Endodermal cell (in vitro differentiated cells): ENCODE measurements at regions not wholly inside any gene's neighbourhood (a gene's known extent, or its start where the extent isn't known, plus 50 kb on each side); places are given as distances from the start of the nearest gene placed in this dataset.

ENCODE experiments used
- DNase-seq: peaks from one replicate; pipeline ENCODE4 v3.0.0-alpha.2; 2017
- H3K27ac ChIP-seq: 2 replicates; pipeline ENCODE4 v1.5.1; 2013; ENCODE audit warnings: mild to moderate bottlenecking, low read depth, low read length, moderate library complexity
- H3K27me3 ChIP-seq: 2 replicates; pipeline ENCODE4 v1.6.1; 2013; ENCODE audit warnings: mild to moderate bottlenecking, low read length, moderate library complexity; ENCODE audit not compliant: insufficient read depth, control insufficient read depth, poor library complexity, severe bottlenecking
- H3K36me3 ChIP-seq: 2 replicates; pipeline ENCODE4 v1.7.0; 2013; ENCODE audit warnings: mild to moderate bottlenecking, low read length, moderate library complexity; ENCODE audit not compliant: control insufficient read depth, insufficient read depth
- H3K4me1 ChIP-seq: one replicate; pipeline ENCODE4 v1.7.0; 2013; ENCODE audit warnings: low read length; ENCODE audit not compliant: control insufficient read depth, insufficient read depth
- H3K4me3 ChIP-seq: 2 replicates; pipeline ENCODE4 v1.5.1; 2013; ENCODE audit warnings: mild to moderate bottlenecking, low read length, moderate library complexity
- H3K9ac ChIP-seq: 2 replicates; pipeline ENCODE4 v1.6.1; 2013; ENCODE audit warnings: mild to moderate bottlenecking, low read length, moderate library complexity; ENCODE audit not compliant: poor library complexity, severe bottlenecking; ENCODE audit errors: extremely low read depth
- H3K9me3 ChIP-seq: 2 replicates; pipeline ENCODE4 v1.6.1; 2013; ENCODE audit warnings: mild to moderate bottlenecking, low read length, moderate library complexity; ENCODE audit not compliant: control insufficient read depth
- H3K27ac Mint-ChIP-seq: 2 replicates; pipeline ENCODE4 v1.8.0; 2020; ENCODE audit warnings: mixed read lengths
- H3K27me3 Mint-ChIP-seq: 2 replicates; pipeline ENCODE4 v1.8.0; 2021; ENCODE audit warnings: mild to moderate bottlenecking, mixed read lengths; ENCODE audit not compliant: insufficient read depth
- H3K36me3 Mint-ChIP-seq: 2 replicates; pipeline ENCODE4 v1.8.0; 2020; ENCODE audit warnings: low read depth, mixed read lengths
- H3K4me1 Mint-ChIP-seq: 2 replicates; pipeline ENCODE4 v1.8.0; 2020; ENCODE audit warnings: mixed read lengths
- H3K4me3 Mint-ChIP-seq: 2 replicates; pipeline ENCODE4 v1.8.0; 2020; ENCODE audit warnings: mild to moderate bottlenecking, moderate library complexity, mixed read lengths
- H3K9me3 Mint-ChIP-seq: 2 replicates; pipeline ENCODE4 v1.8.0; 2020; ENCODE audit warnings: mild to moderate bottlenecking, mixed read lengths
- WGBS, 2 experiments: methylation state at CpG; one replicate each; pipeline versions ENCODE4 v1.1.5 to v1.1.7; 2013; ENCODE audit warnings: missing lambda C conversion rate in 2 of 2, mixed read lengths in 1 of 2; ENCODE audit not compliant: insufficient coverage in 1 of 2, insufficient read length in 1 of 2; 5-methylcytosine and 5-hydroxymethylcytosine counted together
- TF ChIP-seq, protein P1 (sequence below): fragments of 200-600 bp; sonication (generic); conservative IDR thresholded peaks from 2 replicates; pipeline ENCODE4 v1.5.0; 2021; ENCODE audit warnings: antibody characterized with exemption, mild to moderate bottlenecking

DNA sequence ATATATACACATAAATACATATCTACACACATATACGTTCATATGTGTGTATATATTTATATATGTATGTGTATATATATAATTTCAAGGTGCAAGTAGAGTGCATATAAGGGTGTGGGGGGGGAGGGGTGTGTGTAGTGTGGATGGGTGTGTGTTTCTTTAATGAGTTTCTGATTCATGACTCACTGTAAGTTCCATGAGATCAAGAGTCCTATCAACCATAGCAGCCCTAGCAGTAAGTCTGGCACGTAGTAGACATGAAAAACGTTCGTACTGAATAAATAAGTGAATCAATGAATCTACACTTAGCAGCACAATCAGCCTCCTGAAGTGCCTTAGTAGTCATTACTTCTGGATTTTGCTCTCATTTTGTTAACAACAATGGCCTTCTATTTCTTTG, 61.9 kb upstream of the KRTAP11-1 start:
- 93 to 97% methylated on average over 3 of the region's 4 CpGs for WGBS, 2 experiments
- no peak overlapping the region for H3K27ac Mint-ChIP-seq

DNA sequence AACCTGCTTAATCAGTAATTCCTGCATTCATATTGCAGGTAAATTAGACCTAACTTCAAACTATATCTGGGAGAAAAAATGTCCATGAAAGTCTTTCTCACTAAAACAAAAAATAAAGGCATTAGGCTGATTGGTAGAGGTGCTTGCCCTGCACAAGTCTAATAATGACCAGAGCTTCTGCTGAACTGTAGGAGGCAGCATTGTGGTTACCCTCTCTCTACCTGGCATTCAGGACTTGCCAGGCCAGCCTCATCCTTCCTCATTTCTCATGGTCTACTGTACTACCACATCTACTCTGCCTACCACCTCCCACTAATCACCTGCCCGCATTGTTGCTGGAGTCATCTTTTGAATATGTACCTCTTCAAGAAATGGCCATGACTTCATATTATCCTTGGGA, 60.8 kb upstream of the KRTAP11-1 start:
- Mint-ChIP-seq H3K4me3 (no peak overlapping the region), H3K27me3 (no peaks in the 10 kb centered on the region), H3K4me1 (no peaks in the 10 kb centered on the region), H3K27ac (no peak overlapping the region), H3K9me3 (no peaks in the 10 kb centered on the region), H3K36me3 (no peaks in the 10 kb centered on the region)
- DNase-seq: no peak
- H3K4me3 ChIP-seq: no peak overlapping the region
- WGBS, 2 experiments: 95% methylated on average over 1 of the region's 1 CpG; no CpG with 5 or more reads in 1 of the 2 experiments
- H3K9me3 ChIP-seq: no peaks in the 10 kb centered on the region
- no peaks in the 10 kb centered on the region for H3K4me1 ChIP-seq
- no peak overlapping the region for H3K27ac ChIP-seq
- no peaks in the 10 kb centered on the region for H3K36me3 ChIP-seq
- no peaks in the 10 kb centered on the region for H3K27me3 ChIP-seq
- H3K9ac ChIP-seq: no peak overlapping the region
- TF ChIP-seq, protein P1, sequence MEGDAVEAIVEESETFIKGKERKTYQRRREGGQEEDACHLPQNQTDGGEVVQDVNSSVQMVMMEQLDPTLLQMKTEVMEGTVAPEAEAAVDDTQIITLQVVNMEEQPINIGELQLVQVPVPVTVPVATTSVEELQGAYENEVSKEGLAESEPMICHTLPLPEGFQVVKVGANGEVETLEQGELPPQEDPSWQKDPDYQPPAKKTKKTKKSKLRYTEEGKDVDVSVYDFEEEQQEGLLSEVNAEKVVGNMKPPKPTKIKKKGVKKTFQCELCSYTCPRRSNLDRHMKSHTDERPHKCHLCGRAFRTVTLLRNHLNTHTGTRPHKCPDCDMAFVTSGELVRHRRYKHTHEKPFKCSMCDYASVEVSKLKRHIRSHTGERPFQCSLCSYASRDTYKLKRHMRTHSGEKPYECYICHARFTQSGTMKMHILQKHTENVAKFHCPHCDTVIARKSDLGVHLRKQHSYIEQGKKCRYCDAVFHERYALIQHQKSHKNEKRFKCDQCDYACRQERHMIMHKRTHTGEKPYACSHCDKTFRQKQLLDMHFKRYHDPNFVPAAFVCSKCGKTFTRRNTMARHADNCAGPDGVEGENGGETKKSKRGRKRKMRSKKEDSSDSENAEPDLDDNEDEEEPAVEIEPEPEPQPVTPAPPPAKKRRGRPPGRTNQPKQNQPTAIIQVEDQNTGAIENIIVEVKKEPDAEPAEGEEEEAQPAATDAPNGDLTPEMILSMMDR: peak; percentile 51

More for the DNA sequence above, 61.9 kb upstream of the KRTAP11-1 start:
- Histone ChIP-seq H3K4me3 (no peak overlapping the region), H3K9me3 (no peaks in the 10 kb centered on the region), H3K4me1 (no peaks in the 10 kb centered on the region), H3K27ac (no peak overlapping the region), H3K9ac (no peak overlapping the region), H3K36me3 (no peaks in the 10 kb centered on the region), H3K27me3 (no peaks in the 10 kb centered on the region)
- TF ChIP-seq, protein P1: no peak
- Mint-ChIP-seq H3K36me3 (no peaks in the 10 kb centered on the region), H3K27me3 (no peaks in the 10 kb centered on the region), H3K4me3 (no peak overlapping the region), H3K4me1 (no peaks in the 10 kb centered on the region), H3K9me3 (no peaks in the 10 kb centered on the region)
- no peak for DNase-seq

DNA sequence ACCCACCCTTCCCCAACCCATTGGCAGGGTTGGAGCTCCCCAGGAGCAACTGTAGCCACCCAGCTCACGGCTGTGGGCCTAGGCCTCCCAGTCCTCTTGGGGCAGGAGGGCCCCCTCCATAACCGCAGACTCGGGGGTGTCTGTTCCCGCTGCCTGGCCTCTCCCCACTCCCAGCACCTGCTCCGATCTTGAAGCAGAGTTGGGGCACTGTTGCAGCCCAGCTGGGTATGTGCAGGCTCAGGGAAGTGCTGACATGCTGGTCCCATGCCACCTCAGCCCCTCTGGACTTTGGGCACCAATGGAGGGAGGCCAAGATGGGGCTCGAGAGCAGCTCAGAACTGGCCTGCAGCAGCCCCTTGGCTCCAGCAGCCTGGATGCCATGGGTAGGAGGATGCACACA, 54.8 kb upstream of the KRTAP11-1 start:
- 85% methylated on average over 6 of the region's 6 CpGs; no CpG with 5 or more reads in 1 of the 2 experiments for WGBS, 2 experiments
- TF ChIP-seq, protein P1: no peak
- Mint-ChIP-seq H3K36me3 (no peaks in the 10 kb centered on the region), H3K27ac (no peak overlapping the region), H3K27me3 (no peaks in the 10 kb centered on the region), H3K9me3 (no peaks in the 10 kb centered on the region), H3K4me1 (no peaks in the 10 kb centered on the region), H3K4me3 (no peak overlapping the region)
- Histone ChIP-seq H3K27ac (no peak overlapping the region), H3K9ac (no peak overlapping the region), H3K4me3 (no peak overlapping the region), H3K9me3 (no peaks in the 10 kb centered on the region), H3K4me1 (no peaks in the 10 kb centered on the region), H3K27me3 (no peaks in the 10 kb centered on the region), H3K36me3 (no peaks in the 10 kb centered on the region)
- DNase-seq: no peak
